ENCODE measurements at regions not wholly inside any gene's neighbourhood (a gene's known extent, or its start where the extent isn't known, plus 50 kb on each side); places are given as distances from the start of the nearest gene placed in this dataset.

- no peak for DNase-seq
Observed at GRCh38 chr6:97594844-97595243, 311.8 kb upstream of the MMS22L start.

GRCh38 chr6:97621111-97621510 is 338.1 kb upstream of the MMS22L start:
- no peak for DNase-seq

- DNase-seq = no peak
Observed at GRCh38 chr6:97626671-97627441, 343.8 kb upstream of the MMS22L start.

- DNase-seq = no peak
Observed at GRCh38 chr6:97629180-97629579, 346.2 kb upstream of the MMS22L start.

- DNase-seq = no peak
Observed at GRCh38 chr6:97630604-97631003, 347.6 kb upstream of the MMS22L start.

- no peak for DNase-seq
Observed at GRCh38 chr6:97632341-97632740, 349.3 kb upstream of the MMS22L start.

- no peak for DNase-seq
Observed at GRCh38 chr6:97639702-97640101, 356.7 kb upstream of the MMS22L start.

GRCh38 chr6:97644353-97644752 is 361.3 kb upstream of the MMS22L start:
- DNase-seq = no peak

GRCh38 chr6:97645757-97646156 is 362.7 kb upstream of the MMS22L start:
- DNase-seq = no peak

- DNase-seq = no peak
Observed at GRCh38 chr6:97653076-97653475, 370.1 kb upstream of the MMS22L start.

GRCh38 chr6:97653517-97653916 is 370.5 kb upstream of the MMS22L start:
- no peak for DNase-seq

- DNase-seq = no peak
Observed at GRCh38 chr6:97654674-97655073, 371.7 kb upstream of the MMS22L start.

- DNase-seq = no peak
Observed at GRCh38 chr6:97656236-97656635, 373.2 kb upstream of the MMS22L start.

- DNase-seq = no peak
Observed at GRCh38 chr6:97656706-97657350, 373.8 kb upstream of the MMS22L start.

GRCh38 chr6:97658090-97658489 is 375.1 kb upstream of the MMS22L start:
- DNase-seq = no peak

- no peak for DNase-seq
Observed at GRCh38 chr6:97663252-97663651, 380.2 kb upstream of the MMS22L start.

- no peak for DNase-seq
Observed at GRCh38 chr6:97665446-97665845, 382.4 kb upstream of the MMS22L start.

GRCh38 chr6:97666889-97667288 is 383.9 kb upstream of the MMS22L start:
- DNase-seq = no peak

- DNase-seq = no peak
Observed at GRCh38 chr6:97668716-97669115, 385.7 kb upstream of the MMS22L start.

- peak in 1 of 2 donors; percentile 13 for DNase-seq
Observed at GRCh38 chr6:97669191-97670031, 386.4 kb upstream of the MMS22L start.

- DNase-seq = no peak
Observed at GRCh38 chr6:97674802-97675201, 391.8 kb upstream of the MMS22L start.

GRCh38 chr6:97677626-97678025 is 394.6 kb upstream of the MMS22L start:
- DNase-seq = no peak

GRCh38 chr6:97687916-97688315 is 404.9 kb upstream of the MMS22L start:
- DNase-seq = no peak

All from CD4-positive, alpha-beta T cell treated with Interleukin-4 for 1 hour (primary cell).